ENCODE measurements at regions not wholly inside any gene's neighbourhood (a gene's known extent, or its start where the extent isn't known, plus 50 kb on each side); places are given as distances from the start of the nearest gene placed in this dataset.

- no peaks in the 10 kb centered on the region for H3K36me3 ChIP-seq (ENCODE audit: control insufficient read depth in 2 of 2, insufficient read depth in 2 of 2, low read length in 1 of 2)
- in situ Hi-C loops (cut with MboI): no loop called here
- H3K27me3 ChIP-seq (replicated peaks in 1 of 2; ENCODE audit: control insufficient read depth in 2 of 2, insufficient read depth in 2 of 2, low read length in 1 of 2): no peaks in the 10 kb centered on the region
- intact Hi-C loops (cut with micrococcal nuclease; ENCODE audit: unreplicated experiment): no loop called here
- POLR2A ChIA-PET: no interaction called here
- no peak for ATAC-seq
- H3K79me2 ChIP-seq (ENCODE audit: control insufficient read depth, insufficient read depth, low read length): no peaks in the 10 kb centered on the region
- RAD21 ChIA-PET (ENCODE audit: unreplicated experiment): no interaction called here
- no peaks in the 10 kb centered on the region for H3K9me3 ChIP-seq (replicated peaks; ENCODE audit: control insufficient read depth, insufficient read depth, low read length)
- SMC1A ChIA-PET (ENCODE audit: uncharacterized antibody, unreplicated experiment): no interaction called here
- no peak overlapping the region for H3K4me2 ChIP-seq (ENCODE audit: control insufficient read depth, insufficient read depth)
- WGBS (ENCODE audit: insufficient coverage, insufficient replicate concordance, low lambda C conversion rate, missing lambda C conversion rate): 13% methylated on average over 5 of the region's 5 CpGs
- no peak overlapping the region for H2AFZ ChIP-seq (ENCODE audit: control insufficient read depth, low read depth, low read length)
- H3K4me1 ChIP-seq (ENCODE audit: control insufficient read depth, insufficient read depth, low read length): no peaks in the 10 kb centered on the region
- DNase-seq (ENCODE audit: low read depth, low spot score): no peak
- FAIRE-seq: no peak
- no peak overlapping the region for H3K27ac ChIP-seq (ENCODE audit: control insufficient read depth, insufficient read depth)
- no peak overlapping the region for H3K4me3 ChIP-seq
- BruUV-seq (replicated peaks): no TSS peak
- CTCF ChIA-PET: no interaction called here
- no peaks in the 10 kb centered on the region for H4K20me1 ChIP-seq (ENCODE audit: control insufficient read depth, insufficient read depth)
- no peak overlapping the region for H3K9ac ChIP-seq (ENCODE audit: control insufficient read depth, insufficient read depth, low read length)
- TF ChIP-seq SREBF1 (IDR thresholded peaks at IDR 0.05; ENCODE audit: low read length): no peak
- no peak for TF ChIP-seq SMC3 (IDR thresholded peaks at IDR 0.05; ENCODE audit: borderline replicate concordance, low read length)
- TF ChIP-seq, protein P1, sequence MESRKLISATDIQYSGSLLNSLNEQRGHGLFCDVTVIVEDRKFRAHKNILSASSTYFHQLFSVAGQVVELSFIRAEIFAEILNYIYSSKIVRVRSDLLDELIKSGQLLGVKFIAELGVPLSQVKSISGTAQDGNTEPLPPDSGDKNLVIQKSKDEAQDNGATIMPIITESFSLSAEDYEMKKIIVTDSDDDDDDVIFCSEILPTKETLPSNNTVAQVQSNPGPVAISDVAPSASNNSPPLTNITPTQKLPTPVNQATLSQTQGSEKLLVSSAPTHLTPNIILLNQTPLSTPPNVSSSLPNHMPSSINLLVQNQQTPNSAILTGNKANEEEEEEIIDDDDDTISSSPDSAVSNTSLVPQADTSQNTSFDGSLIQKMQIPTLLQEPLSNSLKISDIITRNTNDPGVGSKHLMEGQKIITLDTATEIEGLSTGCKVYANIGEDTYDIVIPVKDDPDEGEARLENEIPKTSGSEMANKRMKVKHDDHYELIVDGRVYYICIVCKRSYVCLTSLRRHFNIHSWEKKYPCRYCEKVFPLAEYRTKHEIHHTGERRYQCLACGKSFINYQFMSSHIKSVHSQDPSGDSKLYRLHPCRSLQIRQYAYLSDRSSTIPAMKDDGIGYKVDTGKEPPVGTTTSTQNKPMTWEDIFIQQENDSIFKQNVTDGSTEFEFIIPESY (IDR thresholded peaks at IDR 0.05): no peak
- TF ChIP-seq CHD1 (IDR thresholded peaks at IDR 0.05; ENCODE audit: low read depth, low read length): no peak
- TF ChIP-seq, protein P2, sequence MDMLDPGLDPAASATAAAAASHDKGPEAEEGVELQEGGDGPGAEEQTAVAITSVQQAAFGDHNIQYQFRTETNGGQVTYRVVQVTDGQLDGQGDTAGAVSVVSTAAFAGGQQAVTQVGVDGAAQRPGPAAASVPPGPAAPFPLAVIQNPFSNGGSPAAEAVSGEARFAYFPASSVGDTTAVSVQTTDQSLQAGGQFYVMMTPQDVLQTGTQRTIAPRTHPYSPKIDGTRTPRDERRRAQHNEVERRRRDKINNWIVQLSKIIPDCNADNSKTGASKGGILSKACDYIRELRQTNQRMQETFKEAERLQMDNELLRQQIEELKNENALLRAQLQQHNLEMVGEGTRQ (IDR thresholded peaks at IDR 0.05; ENCODE audit: borderline replicate concordance, low read depth, low read length): no peak
- no peak for TF ChIP-seq POLR2AphosphoS2 (IDR thresholded peaks at IDR 0.05; ENCODE audit: low read depth, low read length)
- no peak for TF ChIP-seq RAD51 (IDR thresholded peaks at IDR 0.05)
- TF ChIP-seq ZNF687 (IDR thresholded peaks at IDR 0.05): no peak
- no peak for TF ChIP-seq SMAD5 (IDR thresholded peaks at IDR 0.05; ENCODE audit: low read depth)
- no peak for TF ChIP-seq BCLAF1 (IDR thresholded peaks at IDR 0.05)
- TF ChIP-seq NR2F1 (conservative IDR thresholded peaks at IDR 0.05): no peak
- no peak for TF ChIP-seq HDAC6 (IDR thresholded peaks at IDR 0.05; ENCODE audit: unreplicated experiment)
- TF ChIP-seq ZNF384 (IDR thresholded peaks at IDR 0.05; ENCODE audit: borderline replicate concordance, low read depth, low read length): no peak
- TF ChIP-seq POLR2A (IDR thresholded peaks at IDR 0.05; ENCODE audit: low read depth, low read length): no peak
- TF ChIP-seq MLLT1 (IDR thresholded peaks at IDR 0.05): no peak
Observed at GRCh38 chr1:57506941-57507340, 83.1 kb upstream of the DAB1 start.

Data from GM12878 (cell line).